Lower leg skin (tissue), 4 donors: ENCODE measurements at regions not wholly inside any gene's neighbourhood (a gene's known extent, or its start where the extent isn't known, plus 50 kb on each side); places are given as distances from the start of the nearest gene placed in this dataset.

Source experiments
- DNase-seq, 2 donors: peaks; one replicate each; pipeline ENCODE4 v3.0.0-alpha.2; 2019; ENCODE audit warnings: low spot score in 2 of 2
- H3K4me3 ChIP-seq: fragments of 200-600 bp; sonication (generic); 2 replicates; pipeline ENCODE4 v1.5.1; 2017; ENCODE audit warnings: mild to moderate bottlenecking, low read depth; ENCODE audit not compliant: poor library complexity, severe bottlenecking
- CTCF ChIP-seq, 3 donors: fragments of 450-650 bp; IDR thresholded peaks; one replicate each; pipeline ENCODE4 v1.5.1; 2016; ENCODE audit warnings: antibody characterized with exemption in 3 of 3, mild to moderate bottlenecking in 3 of 3, moderate library complexity in 2 of 3
- POLR2A ChIP-seq, 2 donors: fragments of 450-650 bp; IDR thresholded peaks; one replicate each; pipeline ENCODE4 v1.6.1; 2016 to 2017; ENCODE audit warnings: antibody characterized with exemption in 2 of 2, mild to moderate bottlenecking in 1 of 2, moderate library complexity in 1 of 2
- WGBS, 2 donors: methylation state at CpG; one replicate each; pipeline ENCODE4 v1.1.5; 2018; 5-methylcytosine and 5-hydroxymethylcytosine counted together
- intact Hi-C: fragments of 100-400 bp; cut with DNase I; formaldehyde crosslinking; loops from one replicate; pipeline ENCODE4 v1.15.0; 2023; ENCODE audit warnings: low total_unique reads

- TF ChIP-seq CTCF (IDR thresholded peaks at IDR 0.05) (no peak), POLR2A (IDR thresholded peaks at IDR 0.05) (no peak)
- intact Hi-C loops: no loop called here
- no peak overlapping the region for H3K4me3 ChIP-seq
- DNase-seq: no peak
- 53 to 75% methylated on average over 3 to 4 of the region's 4 CpGs for WGBS, 2 donors
Observed at GRCh38 chr12:78340406-78340805, 509.7 kb downstream of the NAV3 start.

- DNase-seq: no peak
- 90 to 93% methylated on average over 1 of the region's 1 CpG for WGBS, 2 donors
- TF ChIP-seq POLR2A (IDR thresholded peaks at IDR 0.05) (no peak), CTCF (IDR thresholded peaks at IDR 0.05) (no peak)
- H3K4me3 ChIP-seq: no peak overlapping the region
- intact Hi-C loops: no loop called here
Observed at GRCh38 chr12:78343657-78344056, 513.0 kb downstream of the NAV3 start.

GRCh38 chr12:78359520-78359919 is 505.1 kb upstream of the SYT1 start:
- 61 to 64% methylated on average over 1 of the region's 1 CpG for WGBS, 2 donors
- intact Hi-C loops: no loop called here
- H3K4me3 ChIP-seq: no peak overlapping the region
- no peak for DNase-seq
- no peak for TF ChIP-seq POLR2A (IDR thresholded peaks at IDR 0.05)
- TF ChIP-seq CTCF (IDR thresholded peaks at IDR 0.05): no peak

- TF ChIP-seq POLR2A (IDR thresholded peaks at IDR 0.05) (no peak), CTCF (IDR thresholded peaks at IDR 0.05) (no peak)
- WGBS, 2 donors: 71 to 73% methylated on average over 4 of the region's 4 CpGs
- no peak overlapping the region for H3K4me3 ChIP-seq
- DNase-seq: no peak
- intact Hi-C loops: no loop called here
Observed at GRCh38 chr12:78361683-78362082, 502.9 kb upstream of the SYT1 start.

GRCh38 chr12:78371284-78371683 is 493.3 kb upstream of the SYT1 start:
- no peak for TF ChIP-seq POLR2A (IDR thresholded peaks at IDR 0.05)
- TF ChIP-seq CTCF (IDR thresholded peaks at IDR 0.05): no peak
- intact Hi-C loops: no loop called here
- no peak for DNase-seq
- 88 to 89% methylated on average over 3 of the region's 3 CpGs for WGBS, 2 donors
- no peak overlapping the region for H3K4me3 ChIP-seq

GRCh38 chr12:78375461-78375860 is 489.1 kb upstream of the SYT1 start:
- H3K4me3 ChIP-seq: no peak overlapping the region
- no peak for DNase-seq
- TF ChIP-seq CTCF (IDR thresholded peaks at IDR 0.05) (no peak), POLR2A (IDR thresholded peaks at IDR 0.05) (no peak)
- intact Hi-C loops: no loop called here
- WGBS, 2 donors: 62 to 68% methylated on average over 1 of the region's 1 CpG
